H9 (cell line): ENCODE measurements at regions not wholly inside any gene's neighbourhood (a gene's known extent, or its start where the extent isn't known, plus 50 kb on each side); places are given as distances from the start of the nearest gene placed in this dataset.

Source experiments
- DNase-seq: peaks from one replicate; pipeline ENCODE4 v3.0.0-alpha.2; 2017
- H2AFZ ChIP-seq: one replicate; pipeline ENCODE4 v1.6.1; 2013; ENCODE audit warnings: mild to moderate bottlenecking, low read length, control low read depth, moderate library complexity
- H2AK5ac ChIP-seq: 2 replicates; pipeline ENCODE4 v1.6.1; 2013; ENCODE audit warnings: low read length, control low read depth, mixed read lengths; ENCODE audit not compliant: insufficient read length
- H2BK120ac ChIP-seq: one replicate; pipeline ENCODE4 v1.6.1; 2013; ENCODE audit warnings: low read depth, mild to moderate bottlenecking, low read length, control low read depth, inconsistent platforms; ENCODE audit not compliant: poor library complexity, severe bottlenecking
- H2BK12ac ChIP-seq: 2 replicates; pipeline ENCODE4 v1.6.1; 2013; ENCODE audit warnings: low read length, control low read depth, mixed read lengths, low read depth; ENCODE audit not compliant: insufficient read length
- H2BK15ac ChIP-seq: 2 replicates; pipeline ENCODE4 v1.6.1; 2013; ENCODE audit warnings: low read depth, low read length, control low read depth
- H2BK20ac ChIP-seq: one replicate; pipeline ENCODE4 v1.6.1; 2013; ENCODE audit warnings: low read depth, mild to moderate bottlenecking, low read length, control low read depth, inconsistent platforms; ENCODE audit not compliant: poor library complexity, severe bottlenecking
- H2BK5ac ChIP-seq: 2 replicates; pipeline ENCODE4 v1.6.1; 2013; ENCODE audit warnings: low read length, control low read depth, mixed read lengths; ENCODE audit not compliant: insufficient read length
- H3K14ac ChIP-seq: 2 replicates; pipeline ENCODE4 v1.6.1; 2013; ENCODE audit warnings: low read length, control low read depth; ENCODE audit not compliant: insufficient read depth
- H3K18ac ChIP-seq: 2 replicates; pipeline ENCODE4 v1.6.1; 2013; ENCODE audit warnings: low read depth, mild to moderate bottlenecking, mixed read lengths, low read length, control low read depth; ENCODE audit not compliant: insufficient read length
- H3K23ac ChIP-seq: 2 replicates; pipeline ENCODE4 v1.6.1; 2013; ENCODE audit warnings: low read length, control low read depth, mixed read lengths, low read depth; ENCODE audit not compliant: insufficient read length
- H3K23me2 ChIP-seq: 2 replicates; pipeline ENCODE4 v1.6.1; 2013; ENCODE audit warnings: low read depth, mild to moderate bottlenecking, mixed read lengths, low read length, control low read depth; ENCODE audit not compliant: insufficient read length, poor library complexity, severe bottlenecking
- H3K27ac ChIP-seq: 2 replicates; pipeline ENCODE4 v1.5.1; 2013; ENCODE audit warnings: low read length, control low read depth, mixed read lengths, low read depth; ENCODE audit not compliant: insufficient read length
- H3K27me3 ChIP-seq: 2 replicates; pipeline ENCODE4 v1.6.1; 2013; ENCODE audit warnings: low read length, control low read depth, inconsistent platforms; ENCODE audit not compliant: insufficient read depth
- H3K4ac ChIP-seq: 2 replicates; pipeline ENCODE4 v1.6.1; 2013; ENCODE audit warnings: low read depth, mild to moderate bottlenecking, control low read depth, inconsistent platforms, low read length, moderate library complexity
- H3K4me1 ChIP-seq: 2 replicates; pipeline ENCODE4 v1.6.1; 2013; ENCODE audit warnings: low read length, control low read depth, inconsistent platforms; ENCODE audit not compliant: insufficient read depth
- H3K4me2 ChIP-seq: 2 replicates; pipeline ENCODE4 v1.6.1; 2013; ENCODE audit warnings: low read length, control low read depth, mixed read lengths; ENCODE audit not compliant: insufficient read length, insufficient read depth
- H3K56ac ChIP-seq: 2 replicates; pipeline ENCODE4 v1.6.1; 2013; ENCODE audit warnings: low read depth, mild to moderate bottlenecking, mixed read lengths, low read length, control low read depth; ENCODE audit not compliant: insufficient read length
- H3K79me1 ChIP-seq: 2 replicates; pipeline ENCODE4 v1.6.1; 2013; ENCODE audit warnings: low read depth, mild to moderate bottlenecking, moderate library complexity, low read length, control low read depth, inconsistent platforms; ENCODE audit not compliant: insufficient read depth, poor library complexity, severe bottlenecking
- H3K79me2 ChIP-seq: 2 replicates; pipeline ENCODE4 v1.6.1; 2013; ENCODE audit warnings: low read length, control low read depth, inconsistent platforms; ENCODE audit not compliant: insufficient read depth
- H3K9ac ChIP-seq: 2 replicates; pipeline ENCODE4 v1.6.1; 2013; ENCODE audit warnings: low read length, control low read depth, mixed read lengths; ENCODE audit not compliant: insufficient read length; ENCODE audit errors: extremely low read depth
- H3K9me3 ChIP-seq: one replicate; pipeline ENCODE4 v1.6.1; 2013; ENCODE audit warnings: low read depth, low read length, inconsistent platforms; ENCODE audit not compliant: control insufficient read depth
- H3T11ph ChIP-seq: one replicate; pipeline ENCODE4 v1.6.1; 2013; ENCODE audit warnings: mild to moderate bottlenecking, low read length, control low read depth, inconsistent platforms
- H4K20me1 ChIP-seq: one replicate; pipeline ENCODE4 v1.6.1; 2013; ENCODE audit not compliant: control insufficient read depth, insufficient read length, insufficient read depth
- H4K5ac ChIP-seq: 2 replicates; pipeline ENCODE4 v1.6.1; 2013; ENCODE audit warnings: low read depth, mild to moderate bottlenecking, mixed read lengths, low read length, control low read depth; ENCODE audit not compliant: insufficient read length
- H4K8ac ChIP-seq: replicated peaks from 2 replicates; pipeline ENCODE4 v1.6.1; 2013; ENCODE audit warnings: low read length, control low read depth, mixed read lengths, low read depth; ENCODE audit not compliant: insufficient read length
- H4K91ac ChIP-seq: 2 replicates; pipeline ENCODE4 v1.6.1; 2013; ENCODE audit warnings: low read depth, mild to moderate bottlenecking, moderate library complexity, mixed read lengths, low read length, control low read depth; ENCODE audit not compliant: insufficient read length
- H3K27ac Mint-ChIP-seq, 3 experiments: 2 replicates in 2 of 3; 3 replicates in 1 of 3; pipeline ENCODE4 v1.8.0; 2020 to 2021; ENCODE audit warnings: mixed read lengths in 3 of 3, mild to moderate bottlenecking in 1 of 3, moderate library complexity in 1 of 3
- H3K27me3 Mint-ChIP-seq: 2 replicates; pipeline ENCODE4 v1.8.0; 2021; ENCODE audit warnings: low read depth, mild to moderate bottlenecking, moderate library complexity, mixed read lengths
- H3K36me3 Mint-ChIP-seq, 3 experiments: 2 replicates in 2 of 3; 3 replicates in 1 of 3; pipeline ENCODE4 v1.8.0; 2020 to 2021; ENCODE audit warnings: low read depth in 3 of 3, mixed read lengths in 3 of 3; ENCODE audit not compliant: insufficient read depth in 1 of 3
- H3K4me1 Mint-ChIP-seq, 2 experiments: 2 replicates each; pipeline ENCODE4 v1.8.0; 2020; ENCODE audit warnings: mixed read lengths in 2 of 2
- H3K4me3 Mint-ChIP-seq, 2 experiments: 2 replicates in 1 of 2; 3 replicates in 1 of 2; pipeline ENCODE4 v1.8.0; 2020 to 2021; ENCODE audit warnings: mild to moderate bottlenecking in 2 of 2, mixed read lengths in 2 of 2, moderate library complexity in 1 of 2
- H3K9me3 Mint-ChIP-seq, 2 experiments: 2 replicates in 1 of 2; 3 replicates in 1 of 2; pipeline ENCODE4 v1.8.0; 2020; ENCODE audit warnings: mild to moderate bottlenecking in 2 of 2, mixed read lengths in 2 of 2, moderate library complexity in 1 of 2
- CTCF ChIP-seq: fragments of 200-600 bp; sonication (generic); conservative IDR thresholded peaks from 3 replicates; pipeline ENCODE4 v1.8.0; 2021; ENCODE audit warnings: antibody characterized with exemption, mild to moderate bottlenecking
- WGBS: extraction: QIAGEN DNeasy Blood & Tissue Kit; methylation state at CpG from one replicate; pipeline ENCODE4 v1.1.7; 2013; ENCODE audit warnings: missing lambda C conversion rate, low lambda C conversion rate, mixed read lengths; ENCODE audit not compliant: insufficient read length; ENCODE audit errors: extremely low coverage; 5-methylcytosine and 5-hydroxymethylcytosine counted together

GRCh38 chr5:180436936-180437335 lies 57.2 kb upstream of the CNOT6 start:
- H3K4me2 ChIP-seq, result no peak overlapping the region
- H2BK120ac ChIP-seq, result no peak overlapping the region
- DNase-seq, result no peak
- H3K79me1 ChIP-seq, result no peaks in the 10 kb centered on the region
- Mint-ChIP-seq H3K4me1 (peaks cover 4 to 7% of the 10 kb centered on the region in 2 experiments; a peak in 3 of 4 replicates), H3K9me3 (peaks cover 12 to 15% of the 10 kb centered on the region in 2 experiments), H3K27me3 (peaks cover 4% of the 10 kb centered on the region), H3K4me3 (no peak overlapping the region), H3K36me3 (peaks cover 0 to 13% (median 4%) of the 10 kb centered on the region in 3 experiments; a peak in 4 of 7 replicates), H3K27ac (no peak overlapping the region)
- H3K23me2 ChIP-seq, result no peaks in the 10 kb centered on the region
- H2BK12ac ChIP-seq, result no peak overlapping the region
- H4K91ac ChIP-seq, result no peak overlapping the region
- H3K9ac ChIP-seq, result no peak overlapping the region
- TF ChIP-seq CTCF, result no peak
- no peaks in the 10 kb centered on the region for H3K27me3 ChIP-seq
- no peak overlapping the region for H3T11ph ChIP-seq
- H2AFZ ChIP-seq, result no peak overlapping the region
- no peak overlapping the region for H4K5ac ChIP-seq
- no peak overlapping the region for H3K56ac ChIP-seq
- no peaks in the 10 kb centered on the region; the same call in 1 of the 2 replicates for H3K4me1 ChIP-seq
- no peak overlapping the region for H2BK15ac ChIP-seq
- H2BK20ac ChIP-seq, result no peak overlapping the region
- H3K18ac ChIP-seq, result no peak overlapping the region
- no peaks in the 10 kb centered on the region for H4K20me1 ChIP-seq
- no peak overlapping the region for H3K27ac ChIP-seq
- no peak overlapping the region for H2AK5ac ChIP-seq
- H3K14ac ChIP-seq, result no peak overlapping the region; the same call in 1 of the 2 replicates
- no peak overlapping the region for H4K8ac ChIP-seq
- no peak overlapping the region for H2BK5ac ChIP-seq
- no CpG with 5 or more reads among the region's 6 CpGs for WGBS
- H3K4ac ChIP-seq, result no peak overlapping the region
- no peak overlapping the region for H3K23ac ChIP-seq
- H3K9me3 ChIP-seq, result no peaks in the 10 kb centered on the region
- no peaks in the 10 kb centered on the region for H3K79me2 ChIP-seq
